SK-N-DZ (cell line): ENCODE measurements at regions not wholly inside any gene's neighbourhood (a gene's known extent, or its start where the extent isn't known, plus 50 kb on each side); places are given as distances from the start of the nearest gene placed in this dataset.

Source experiments
- DNase-seq: peaks from one replicate; pipeline ENCODE4 v3.0.0-alpha.2; 2015; ENCODE audit warnings: low spot score

- peak; percentile 8 for DNase-seq
Measured at GRCh38 chr2:65742977-65743376, 310.6 kb upstream of the SPRED2 start.

- DNase-seq, result no peak
Measured at GRCh38 chr2:65739927-65740326, 307.5 kb upstream of the SPRED2 start.

GRCh38 chr2:65737452-65738011 is 305.1 kb upstream of the SPRED2 start:
- no peak for DNase-seq

GRCh38 chr2:65731476-65731875 is 299.1 kb upstream of the SPRED2 start:
- no peak for DNase-seq

- DNase-seq, result no peak
Measured at GRCh38 chr2:65730186-65730585, 297.8 kb upstream of the SPRED2 start.

- DNase-seq, result no peak
Measured at GRCh38 chr2:65729246-65729645, 296.8 kb upstream of the SPRED2 start.

GRCh38 chr2:65728477-65729180 is 296.2 kb upstream of the SPRED2 start:
- no peak for DNase-seq

- DNase-seq, result no peak
Measured at GRCh38 chr2:65727816-65728215, 295.4 kb upstream of the SPRED2 start.

GRCh38 chr2:65727381-65727780 is 295.0 kb upstream of the SPRED2 start:
- no peak for DNase-seq

- no peak for DNase-seq
Measured at GRCh38 chr2:65724752-65725151, 292.4 kb upstream of the SPRED2 start.

GRCh38 chr2:65724336-65724735 is 291.9 kb upstream of the SPRED2 start:
- no peak for DNase-seq

- peak; percentile 79 for DNase-seq
Measured at GRCh38 chr2:65722028-65722778, 289.8 kb upstream of the SPRED2 start.

- no peak for DNase-seq
Measured at GRCh38 chr2:65716698-65717097, 284.3 kb upstream of the SPRED2 start.

GRCh38 chr2:65715323-65715722 is 282.9 kb upstream of the SPRED2 start:
- peak; percentile 11 for DNase-seq

GRCh38 chr2:65714866-65715265 is 282.5 kb upstream of the SPRED2 start:
- no peak for DNase-seq

- no peak for DNase-seq
Measured at GRCh38 chr2:65711863-65712262, 279.5 kb upstream of the SPRED2 start.

- no peak for DNase-seq
Measured at GRCh38 chr2:65710779-65711295, 278.4 kb upstream of the SPRED2 start.

- DNase-seq, result no peak
Measured at GRCh38 chr2:65710356-65710755, 278.0 kb upstream of the SPRED2 start.

GRCh38 chr2:65708086-65708485 is 275.7 kb upstream of the SPRED2 start:
- DNase-seq, result no peak

- DNase-seq, result no peak
Measured at GRCh38 chr2:65706411-65706810, 274.0 kb upstream of the SPRED2 start.

- no peak for DNase-seq
Measured at GRCh38 chr2:65701191-65701590, 268.8 kb upstream of the SPRED2 start.

GRCh38 chr2:65700720-65701119 is 268.3 kb upstream of the SPRED2 start:
- DNase-seq, result no peak
